ENCODE measurements at regions not wholly inside any gene's neighbourhood (a gene's known extent, or its start where the extent isn't known, plus 50 kb on each side); places are given as distances from the start of the nearest gene placed in this dataset.

GRCh38 chr12:124170760-124171159 lies 124.1 kb upstream of the RFLNA start:
- TF ChIP-seq POLR2AphosphoS5 (IDR thresholded peaks at IDR 0.05; ENCODE audit: borderline replicate concordance, low read depth, low read length) (no peak), EZH2 (IDR thresholded peaks at IDR 0.05) (no peak)
